Liver (tissue), 8 donors: ENCODE measurements at regions not wholly inside any gene's neighbourhood (a gene's known extent, or its start where the extent isn't known, plus 50 kb on each side); places are given as distances from the start of the nearest gene placed in this dataset.

Source experiments
- DNase-seq: peaks from one replicate; pipeline ENCODE4 v3.0.0-alpha.2; 2017; ENCODE audit warnings: low spot score
- H3K27ac ChIP-seq, 2 donors: one replicate each; pipeline ENCODE4 v1.7.0; 2013; ENCODE audit warnings: inconsistent platforms in 2 of 2, low read length in 2 of 2, control low read depth in 1 of 2, low read depth in 1 of 2, mild to moderate bottlenecking in 1 of 2
- H3K27me3 ChIP-seq, 4 donors: one replicate each; pipeline versions ENCODE4 v1.6.1 to v1.7.0; 2013; ENCODE audit warnings: low read length in 3 of 4, inconsistent platforms in 1 of 4, mild to moderate bottlenecking in 1 of 4, moderate library complexity in 1 of 4; ENCODE audit not compliant: control insufficient read depth in 4 of 4, insufficient read depth in 4 of 4
- H3K36me3 ChIP-seq, 4 donors: one replicate each; pipeline versions ENCODE4 v1.6.1 to v1.7.0; 2013; ENCODE audit warnings: low read length in 3 of 4, mild to moderate bottlenecking in 3 of 4, low read depth in 1 of 4, moderate library complexity in 1 of 4; ENCODE audit not compliant: control insufficient read depth in 4 of 4, insufficient read depth in 3 of 4
- H3K4me1 ChIP-seq, 4 donors: one replicate each; pipeline versions ENCODE4 v1.6.1 to v1.7.0; 2013; ENCODE audit warnings: low read length in 3 of 4, mild to moderate bottlenecking in 3 of 4, moderate library complexity in 1 of 4; ENCODE audit not compliant: control insufficient read depth in 4 of 4, insufficient read depth in 4 of 4
- H3K4me3 ChIP-seq, 3 donors: one replicate each; pipeline versions ENCODE4 v1.6.1 to v1.7.0; 2013; ENCODE audit warnings: low read length in 3 of 3, control low read depth in 1 of 3, low read depth in 1 of 3, mild to moderate bottlenecking in 1 of 3
- H3K9ac ChIP-seq, 2 donors: one replicate each; pipeline ENCODE4 v1.7.0; 2013; ENCODE audit warnings: low read length in 2 of 2, mild to moderate bottlenecking in 2 of 2, moderate library complexity in 2 of 2, control low read depth in 1 of 2, low read depth in 1 of 2
- H3K9me3 ChIP-seq, 4 donors: one replicate each; pipeline versions ENCODE4 v1.6.1 to v1.7.0; 2013; ENCODE audit warnings: low read length in 3 of 4; ENCODE audit not compliant: control insufficient read depth in 4 of 4
- EGR1 ChIP-seq, 2 donors: IDR thresholded peaks; 2 replicates each; pipeline ENCODE4 v1.6.1; 2016 to 2018; ENCODE audit warnings: antibody characterized with exemption in 2 of 2, low read depth in 2 of 2
- FOXA1 ChIP-seq: IDR thresholded peaks from 2 replicates; pipeline ENCODE4 v1.6.1; 2016; ENCODE audit warnings: antibody characterized with exemption
- FOXA2 ChIP-seq: IDR thresholded peaks from 2 replicates; pipeline ENCODE4 v1.6.1; 2016; ENCODE audit warnings: antibody characterized with exemption
- GABPA ChIP-seq, 2 donors: IDR thresholded peaks in 1 of 2; conservative IDR thresholded peaks in 1 of 2; 2 replicates each; pipeline ENCODE4 v1.6.1; 2016; ENCODE audit warnings: antibody characterized with exemption in 2 of 2, mild to moderate bottlenecking in 1 of 2, moderate library complexity in 1 of 2
- HNF4A ChIP-seq, 2 donors: conservative IDR thresholded peaks; 2 replicates each; pipeline ENCODE4 v1.6.1; 2016; ENCODE audit warnings: antibody characterized with exemption in 2 of 2, mild to moderate bottlenecking in 2 of 2
- HNF4G ChIP-seq: IDR thresholded peaks from 2 replicates; pipeline ENCODE4 v1.6.1; 2016; ENCODE audit warnings: antibody characterized with exemption
- JUND ChIP-seq, 2 donors: IDR thresholded peaks; 2 replicates each; pipeline ENCODE4 v1.6.1; 2016; ENCODE audit warnings: antibody characterized with exemption in 2 of 2
- NR2F2 ChIP-seq: IDR thresholded peaks from 2 replicates; pipeline ENCODE4 v1.6.1; 2016; ENCODE audit warnings: antibody characterized with exemption
- RAD21 ChIP-seq, 2 donors: IDR thresholded peaks; 2 replicates each; pipeline ENCODE4 v1.6.1; 2016; ENCODE audit warnings: antibody characterized with exemption in 2 of 2, mild to moderate bottlenecking in 2 of 2
- REST ChIP-seq: IDR thresholded peaks from 2 replicates; pipeline ENCODE4 v1.6.1; 2016; ENCODE audit warnings: antibody characterized with exemption, mild to moderate bottlenecking
- RXRA ChIP-seq, 2 donors: IDR thresholded peaks; 2 replicates each; pipeline ENCODE4 v1.6.1; 2017 to 2018; ENCODE audit warnings: antibody characterized with exemption in 2 of 2, mild to moderate bottlenecking in 1 of 2
- SP1 ChIP-seq: IDR thresholded peaks from 2 replicates; pipeline ENCODE4 v1.6.1; 2018; ENCODE audit warnings: antibody characterized with exemption, mild to moderate bottlenecking
- TAF1 ChIP-seq: conservative IDR thresholded peaks from 2 replicates; pipeline ENCODE4 v1.6.1; 2016; ENCODE audit warnings: antibody characterized with exemption, mild to moderate bottlenecking
- YY1 ChIP-seq: IDR thresholded peaks from 2 replicates; pipeline ENCODE4 v1.6.1; 2016; ENCODE audit warnings: antibody characterized with exemption, mild to moderate bottlenecking
- WGBS: extraction: QIAGEN DNeasy Blood & Tissue Kit; methylation state at CpG from one replicate; pipeline ENCODE4 v1.1.7; 2013; 5-methylcytosine and 5-hydroxymethylcytosine counted together
- TF ChIP-seq, protein P1 (sequence below): IDR thresholded peaks from 2 replicates; pipeline ENCODE4 v1.6.1; 2016; ENCODE audit warnings: antibody characterized with exemption
- TF ChIP-seq, protein P2 (sequence below): fragments of 150-350 bp; IDR thresholded peaks from 2 replicates; pipeline ENCODE4 v1.5.1; 2017; ENCODE audit warnings: improper control_type of control experiment, low read depth, low read length; ENCODE audit not compliant: missing input control
- TF ChIP-seq, protein P3 (sequence below): IDR thresholded peaks from 2 replicates; pipeline ENCODE4 v1.6.1; 2016; ENCODE audit warnings: antibody characterized with exemption
- TF ChIP-seq, protein P4 (sequence below): IDR thresholded peaks from 2 replicates; pipeline ENCODE4 v1.6.1; 2016; ENCODE audit warnings: antibody characterized with exemption
- donor health status: healthy.
- donor health status: healthy.
- donor health status: healthy.
- donor health status: healthy.
- donor health status: healthy.

GRCh38 chr22:47789171-47789570, 1026.7 kb downstream of the TBC1D22A start:
- 54% methylated on average over 3 of the region's 3 CpGs for WGBS
- Histone ChIP-seq H3K27me3 (peaks cover 0 to 3% (median 0%) of the 10 kb centered on the region in 4 donors), H3K36me3 (no peaks in the 10 kb centered on the region), H3K9ac (no peak overlapping the region), H3K9me3 (peaks cover 0 to 10% (median 7%) of the 10 kb centered on the region in 4 donors), H3K4me3 (no peak overlapping the region), H3K27ac (no peak overlapping the region), H3K4me1 (no peaks in the 10 kb centered on the region)
- TF ChIP-seq EGR1 (IDR thresholded peaks at IDR 0.05; ENCODE audit: low read depth in 2 of 2) (no peak), HNF4G (no peak), REST (no peak), GABPA (IDR thresholded peaks at IDR 0.05 in 1 of 2, conservative IDR thresholded peaks at IDR 0.05 in 1 of 2) (no peak), HNF4A (conservative IDR thresholded peaks at IDR 0.05) (no peak), YY1 (no peak), RAD21 (IDR thresholded peaks at IDR 0.05) (no peak), TAF1 (no peak), SP1 (no peak), NR2F2 (no peak), JUND (IDR thresholded peaks at IDR 0.05) (no peak), FOXA2 (no peak), FOXA1 (no peak), RXRA (IDR thresholded peaks at IDR 0.05) (no peak)
- TF ChIP-seq, protein P1, sequence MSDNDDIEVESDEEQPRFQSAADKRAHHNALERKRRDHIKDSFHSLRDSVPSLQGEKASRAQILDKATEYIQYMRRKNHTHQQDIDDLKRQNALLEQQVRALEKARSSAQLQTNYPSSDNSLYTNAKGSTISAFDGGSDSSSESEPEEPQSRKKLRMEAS: no peak
- TF ChIP-seq, protein P2, sequence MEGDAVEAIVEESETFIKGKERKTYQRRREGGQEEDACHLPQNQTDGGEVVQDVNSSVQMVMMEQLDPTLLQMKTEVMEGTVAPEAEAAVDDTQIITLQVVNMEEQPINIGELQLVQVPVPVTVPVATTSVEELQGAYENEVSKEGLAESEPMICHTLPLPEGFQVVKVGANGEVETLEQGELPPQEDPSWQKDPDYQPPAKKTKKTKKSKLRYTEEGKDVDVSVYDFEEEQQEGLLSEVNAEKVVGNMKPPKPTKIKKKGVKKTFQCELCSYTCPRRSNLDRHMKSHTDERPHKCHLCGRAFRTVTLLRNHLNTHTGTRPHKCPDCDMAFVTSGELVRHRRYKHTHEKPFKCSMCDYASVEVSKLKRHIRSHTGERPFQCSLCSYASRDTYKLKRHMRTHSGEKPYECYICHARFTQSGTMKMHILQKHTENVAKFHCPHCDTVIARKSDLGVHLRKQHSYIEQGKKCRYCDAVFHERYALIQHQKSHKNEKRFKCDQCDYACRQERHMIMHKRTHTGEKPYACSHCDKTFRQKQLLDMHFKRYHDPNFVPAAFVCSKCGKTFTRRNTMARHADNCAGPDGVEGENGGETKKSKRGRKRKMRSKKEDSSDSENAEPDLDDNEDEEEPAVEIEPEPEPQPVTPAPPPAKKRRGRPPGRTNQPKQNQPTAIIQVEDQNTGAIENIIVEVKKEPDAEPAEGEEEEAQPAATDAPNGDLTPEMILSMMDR: no peak
- TF ChIP-seq, protein P3, sequence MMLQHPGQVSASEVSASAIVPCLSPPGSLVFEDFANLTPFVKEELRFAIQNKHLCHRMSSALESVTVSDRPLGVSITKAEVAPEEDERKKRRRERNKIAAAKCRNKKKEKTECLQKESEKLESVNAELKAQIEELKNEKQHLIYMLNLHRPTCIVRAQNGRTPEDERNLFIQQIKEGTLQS: no peak
- TF ChIP-seq, protein P4, sequence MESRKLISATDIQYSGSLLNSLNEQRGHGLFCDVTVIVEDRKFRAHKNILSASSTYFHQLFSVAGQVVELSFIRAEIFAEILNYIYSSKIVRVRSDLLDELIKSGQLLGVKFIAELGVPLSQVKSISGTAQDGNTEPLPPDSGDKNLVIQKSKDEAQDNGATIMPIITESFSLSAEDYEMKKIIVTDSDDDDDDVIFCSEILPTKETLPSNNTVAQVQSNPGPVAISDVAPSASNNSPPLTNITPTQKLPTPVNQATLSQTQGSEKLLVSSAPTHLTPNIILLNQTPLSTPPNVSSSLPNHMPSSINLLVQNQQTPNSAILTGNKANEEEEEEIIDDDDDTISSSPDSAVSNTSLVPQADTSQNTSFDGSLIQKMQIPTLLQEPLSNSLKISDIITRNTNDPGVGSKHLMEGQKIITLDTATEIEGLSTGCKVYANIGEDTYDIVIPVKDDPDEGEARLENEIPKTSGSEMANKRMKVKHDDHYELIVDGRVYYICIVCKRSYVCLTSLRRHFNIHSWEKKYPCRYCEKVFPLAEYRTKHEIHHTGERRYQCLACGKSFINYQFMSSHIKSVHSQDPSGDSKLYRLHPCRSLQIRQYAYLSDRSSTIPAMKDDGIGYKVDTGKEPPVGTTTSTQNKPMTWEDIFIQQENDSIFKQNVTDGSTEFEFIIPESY: no peak
- DNase-seq: no peak
